GM19324 (cell line): ENCODE measurements at regions not wholly inside any gene's neighbourhood (a gene's known extent, or its start where the extent isn't known, plus 50 kb on each side); places are given as distances from the start of the nearest gene placed in this dataset.

Source experiments
- ATAC-seq: cut with Tn5 transposase; IDR thresholded peaks from one replicate; pipeline ENCODE4 v1.9.1; 2021; ENCODE audit warnings: mild to moderate bottlenecking, moderate library complexity; ENCODE audit not compliant: unreplicated experiment, low FRiP score

DNA sequence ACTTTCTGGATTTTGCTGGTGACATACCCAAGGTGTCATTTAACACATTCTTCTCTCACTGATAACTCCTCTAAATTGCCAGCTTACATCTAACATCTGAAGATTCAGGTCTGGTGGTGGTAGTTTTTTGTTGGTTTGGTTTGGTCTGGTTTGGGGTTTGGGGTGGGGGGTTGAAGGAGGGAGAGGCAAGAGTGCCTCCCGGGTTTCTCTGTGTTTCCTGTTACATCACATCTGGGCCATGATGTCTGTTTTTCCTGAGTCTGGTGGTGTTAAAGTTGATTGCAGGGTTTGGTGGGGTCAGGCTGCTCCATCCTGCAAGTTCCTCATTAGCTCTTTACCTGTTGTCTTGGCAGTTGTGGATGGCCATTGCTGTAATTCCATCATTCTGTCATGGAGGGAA lies 155.8 kb upstream of the UBL3 start:
- no peak for ATAC-seq

DNA sequence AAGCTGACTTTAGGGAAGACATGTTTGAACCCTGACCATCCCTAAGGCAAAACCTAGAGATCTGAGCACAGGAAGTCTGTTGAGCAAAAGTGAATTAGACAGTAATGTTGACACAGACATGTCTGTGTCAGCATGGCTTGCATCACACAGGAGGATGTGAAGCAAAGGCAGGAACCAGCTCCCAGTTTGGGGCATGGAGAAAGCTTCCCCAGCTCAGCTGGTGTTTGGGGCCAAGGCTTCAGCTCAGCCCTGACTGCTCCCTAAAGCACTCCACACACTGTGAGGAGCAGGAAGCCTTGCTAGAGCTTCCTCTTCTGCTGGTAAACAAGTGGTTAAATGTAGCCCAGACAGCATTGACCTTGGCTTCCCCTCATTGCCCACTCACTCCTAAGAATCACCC lies 153.8 kb upstream of the UBL3 start:
- ATAC-seq, result no peak

DNA sequence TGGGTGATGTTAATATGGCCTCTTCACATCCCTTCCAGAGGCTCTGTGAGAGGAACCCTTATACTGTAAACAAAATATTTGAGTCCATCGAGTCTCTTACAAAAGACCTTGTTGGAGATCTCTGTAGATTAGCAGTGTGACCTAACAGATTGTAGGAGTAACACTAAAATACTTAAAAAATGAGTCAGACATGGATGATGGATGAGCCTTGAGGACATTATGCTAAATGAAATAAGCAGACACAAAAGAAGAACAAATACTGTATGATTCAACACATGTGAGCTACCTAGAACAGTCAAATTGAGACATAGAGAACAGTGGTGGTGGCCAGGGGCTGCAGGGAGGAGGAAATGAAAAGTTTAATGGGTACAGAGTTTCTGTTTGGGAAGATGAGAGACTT lies 152.2 kb upstream of the UBL3 start:
- no peak for ATAC-seq

DNA sequence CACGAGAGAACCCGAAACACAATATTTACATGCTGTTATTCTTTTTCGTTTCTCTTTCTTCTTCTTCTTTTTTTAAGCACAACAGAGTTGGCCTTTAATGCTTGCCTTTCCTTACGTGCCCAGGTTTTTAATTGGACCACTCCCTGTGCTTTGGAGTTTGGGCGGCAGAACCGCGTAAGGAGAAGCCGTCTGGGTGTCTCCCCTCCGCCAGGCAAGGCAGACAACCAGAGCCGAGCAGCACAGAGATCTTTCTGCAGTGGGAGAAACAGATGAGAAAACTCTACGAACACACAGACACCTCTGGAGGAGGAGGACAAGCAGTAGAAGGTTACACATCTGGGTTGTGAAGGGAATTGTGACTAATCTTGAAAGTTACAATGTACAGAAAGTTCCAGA lies 150.0 kb upstream of the UBL3 start:
- no peak for ATAC-seq

DNA sequence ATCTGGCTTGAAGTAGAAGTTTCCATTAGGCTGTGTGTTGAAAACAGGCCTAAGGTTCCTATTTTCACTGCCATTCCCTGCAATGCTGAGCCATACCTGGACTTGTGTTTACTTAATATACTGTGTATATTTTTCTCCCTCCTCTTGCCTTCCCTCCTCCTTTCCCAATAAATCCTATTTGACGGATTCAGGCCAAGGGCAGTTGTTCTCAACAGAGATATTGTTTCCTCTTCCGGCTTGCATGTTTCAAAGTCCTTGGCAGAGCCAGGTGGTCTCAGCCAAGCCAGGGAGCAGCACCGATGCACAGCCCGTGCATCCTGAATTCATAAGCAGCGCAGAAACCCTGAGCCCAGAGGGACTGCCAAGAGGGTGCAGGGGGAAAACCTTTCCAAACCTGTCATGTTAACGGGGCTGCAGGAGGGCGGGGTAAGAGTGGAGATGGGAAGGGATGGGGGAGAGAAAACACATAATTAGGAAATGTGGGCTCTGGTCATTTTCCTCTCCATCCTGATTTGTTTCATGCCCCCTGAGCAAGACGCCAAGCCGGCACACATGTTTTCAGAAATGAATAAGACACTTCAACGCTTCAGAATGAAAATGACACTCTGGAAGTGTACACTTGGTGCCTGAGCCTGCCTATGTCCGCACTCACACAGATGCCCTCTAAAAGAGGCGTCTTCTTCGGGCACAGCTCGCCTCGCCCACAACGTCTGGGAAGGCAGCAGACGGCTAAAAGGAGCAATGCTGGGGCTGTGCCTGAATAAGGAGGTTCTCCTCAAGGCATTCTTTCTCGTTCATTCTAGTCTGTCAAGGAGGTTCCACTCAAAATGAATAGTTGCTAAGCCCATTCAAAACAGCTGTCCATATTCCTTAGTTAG lies 149.3 kb upstream of the UBL3 start:
- ATAC-seq, result no peak

DNA sequence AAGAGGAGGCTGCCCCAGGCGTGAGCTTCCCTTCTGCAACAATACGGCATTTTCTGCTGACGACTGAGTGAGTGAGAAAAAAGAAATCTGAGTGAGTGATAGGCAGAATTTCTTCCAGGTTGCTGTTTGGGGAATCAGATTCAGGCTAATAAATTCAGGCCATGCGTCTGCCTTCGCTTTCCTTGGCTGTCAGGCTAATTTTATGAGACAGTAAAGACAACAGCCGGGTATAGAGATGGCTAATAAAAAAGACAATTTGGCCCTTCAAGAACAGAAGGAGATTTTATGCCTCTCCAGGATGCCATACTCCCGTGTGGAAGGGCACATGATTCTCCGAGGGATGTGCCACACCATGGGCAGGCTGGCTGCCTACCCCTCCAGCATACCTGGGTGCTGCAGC lies 145.9 kb upstream of the UBL3 start:
- no peak for ATAC-seq

DNA sequence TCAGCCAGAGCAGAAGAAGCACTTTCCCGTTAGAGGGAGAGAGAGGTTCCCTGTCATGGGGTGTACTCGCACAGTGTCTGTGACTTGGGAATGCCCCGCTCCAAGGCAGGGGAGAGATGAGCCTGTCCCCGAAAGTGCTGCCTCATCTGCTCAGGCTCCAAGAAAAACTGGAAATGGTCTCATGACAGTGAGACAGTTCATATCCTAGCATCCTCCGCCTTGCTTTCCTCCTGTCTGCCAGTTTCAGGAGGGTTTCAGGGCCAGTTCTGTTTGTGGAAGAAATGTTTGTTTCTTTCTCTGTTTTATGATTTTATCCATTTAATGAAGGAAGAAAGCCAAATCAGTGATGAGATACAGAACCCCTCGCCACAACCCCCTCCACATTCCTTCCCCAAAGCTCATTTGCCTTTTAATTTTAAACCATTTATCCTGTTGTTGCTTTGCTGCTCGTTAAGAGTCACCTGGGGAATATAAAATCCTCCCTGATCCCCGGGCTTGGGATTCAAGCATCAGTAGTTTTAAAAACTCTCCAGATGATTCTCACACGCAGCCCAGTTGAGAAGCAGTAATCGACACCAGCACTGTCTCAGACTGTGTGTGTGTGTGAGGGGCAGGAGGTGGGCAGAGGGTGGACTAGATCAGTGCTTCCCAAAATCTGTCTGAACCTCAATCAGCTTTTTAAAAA lies 144.6 kb upstream of the UBL3 start:
- no peak for ATAC-seq

DNA sequence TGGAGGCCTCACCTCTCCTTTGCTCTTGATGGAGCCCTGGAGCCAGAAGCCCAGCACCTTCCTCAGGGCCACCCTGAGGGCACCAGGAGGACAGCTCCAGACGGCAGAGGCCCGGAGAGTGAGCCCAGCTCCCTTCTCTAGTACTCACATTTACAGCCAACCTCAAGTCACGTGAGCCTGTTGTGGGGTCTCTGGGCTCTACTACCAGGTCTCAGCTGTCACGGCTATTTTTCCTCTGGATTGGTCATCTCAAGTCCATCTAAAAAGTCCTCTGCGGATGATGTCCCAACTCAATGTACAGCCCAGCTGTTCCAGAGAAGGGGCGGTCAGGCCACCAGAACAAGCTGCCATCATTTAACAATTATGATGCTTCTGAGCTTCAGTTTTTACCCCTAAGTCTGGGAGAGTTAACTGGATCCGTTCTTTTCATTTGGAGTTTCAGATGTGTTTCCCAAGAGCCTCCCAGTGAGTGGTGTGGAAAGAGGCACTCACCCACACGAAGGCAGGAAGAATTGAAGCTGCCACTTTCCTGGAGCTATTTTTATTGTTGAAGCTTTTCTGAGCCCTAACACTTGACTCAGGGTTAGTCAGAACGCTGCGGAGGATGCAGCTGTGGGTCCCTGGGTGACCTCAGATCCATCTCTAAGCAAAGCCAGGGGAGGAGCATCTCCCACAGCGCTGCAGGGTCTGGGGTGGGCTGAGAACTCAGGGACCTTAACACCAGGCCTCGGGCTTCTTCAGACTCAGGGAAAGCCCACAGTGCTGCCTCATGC lies 143.5 kb upstream of the UBL3 start:
- no peak for ATAC-seq

DNA sequence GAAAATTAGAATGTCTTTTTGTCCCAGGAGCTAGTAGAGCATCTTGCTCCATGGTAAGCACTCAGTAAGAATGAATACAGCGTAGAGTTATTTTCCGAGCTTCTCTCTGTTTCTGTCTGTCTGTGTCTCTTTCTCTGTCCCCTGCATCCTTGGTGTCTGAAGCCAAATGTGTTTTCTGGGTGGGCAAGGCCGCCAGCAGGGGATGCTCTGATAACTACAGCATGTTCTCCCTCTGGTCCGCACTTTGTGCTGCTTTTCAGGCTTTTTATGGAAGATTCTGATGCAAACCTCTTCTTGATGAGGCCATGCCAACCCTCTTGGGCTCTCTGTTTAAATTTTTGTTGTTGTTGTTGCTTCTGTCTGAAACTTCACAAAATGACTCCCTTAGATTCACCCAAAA lies 142.8 kb upstream of the UBL3 start:
- no peak for ATAC-seq

DNA sequence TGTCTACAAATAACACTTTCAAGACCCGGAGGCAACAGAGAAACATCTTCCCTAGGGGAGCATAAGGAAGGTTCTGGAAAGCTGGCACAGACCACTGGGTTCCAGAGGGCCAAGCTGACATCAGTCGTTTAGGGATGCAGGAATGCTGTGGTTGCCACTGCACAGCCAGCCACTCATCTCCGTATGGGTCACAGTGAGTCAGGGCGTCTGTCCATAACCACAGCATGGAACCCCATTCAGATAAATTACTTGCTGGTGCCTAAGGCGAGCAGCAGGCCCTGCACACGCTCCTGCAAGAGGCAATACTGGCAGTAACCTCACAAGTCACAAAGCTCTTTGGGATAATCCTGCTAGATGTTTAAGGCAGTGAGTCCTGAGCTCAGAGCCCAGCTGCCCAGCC lies 140.9 kb upstream of the UBL3 start:
- ATAC-seq, result no peak

DNA sequence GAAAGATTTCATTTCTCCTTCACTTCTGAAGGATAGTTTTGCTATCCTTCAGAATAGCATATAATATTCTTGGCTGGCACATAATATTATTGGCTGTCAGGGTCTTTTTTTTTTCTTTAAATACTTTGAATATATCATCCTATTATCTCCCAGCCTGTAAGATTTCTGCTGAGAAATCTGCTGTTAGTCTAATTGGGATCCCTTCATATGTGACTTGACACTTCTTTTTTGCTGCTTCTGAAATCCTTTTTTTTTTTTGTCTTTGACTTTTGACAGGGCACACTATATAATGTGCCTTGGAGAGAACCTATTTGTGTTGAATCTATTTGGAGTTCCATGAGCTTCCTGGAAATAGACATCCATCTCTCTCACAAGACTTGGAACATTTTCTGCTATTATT lies 136.9 kb upstream of the UBL3 start:
- ATAC-seq, result no peak

DNA sequence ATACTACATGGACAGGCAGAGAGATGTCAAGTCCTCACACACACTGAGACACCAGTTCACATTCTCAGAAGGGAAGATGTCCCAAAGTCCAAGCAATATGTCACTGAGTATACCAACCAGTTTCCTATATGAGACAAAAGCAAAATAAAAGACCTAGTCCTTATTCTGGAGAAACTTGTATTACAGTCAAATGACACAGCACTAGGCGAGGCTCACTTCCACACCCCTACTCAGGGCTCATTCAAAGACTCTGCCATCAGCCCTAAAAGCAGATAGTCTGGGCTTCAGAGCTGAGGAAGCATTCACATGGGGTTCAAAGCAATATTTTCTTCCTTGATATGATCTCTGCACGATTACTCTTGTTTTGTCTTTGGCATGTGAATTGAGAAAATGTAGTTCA lies 129.9 kb upstream of the UBL3 start:
- ATAC-seq, result no peak

DNA sequence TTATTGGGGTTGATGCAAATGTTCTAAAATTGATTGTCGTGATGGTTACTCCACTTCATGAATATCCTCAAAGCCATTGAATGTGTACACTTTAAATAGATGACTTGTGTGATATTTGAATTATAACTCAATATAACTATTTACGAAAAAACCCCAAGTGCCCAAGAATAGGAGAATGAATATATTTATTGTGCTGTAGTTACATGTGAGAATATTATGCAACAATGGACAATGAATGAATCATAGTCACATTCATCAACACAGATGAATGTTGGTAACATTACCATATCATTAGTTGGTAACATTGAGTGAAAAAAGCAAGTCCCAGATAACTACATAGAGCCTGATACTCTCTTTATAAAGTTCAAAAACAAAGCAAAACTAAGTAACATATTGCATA lies 127.8 kb upstream of the UBL3 start:
- ATAC-seq, result no peak

DNA sequence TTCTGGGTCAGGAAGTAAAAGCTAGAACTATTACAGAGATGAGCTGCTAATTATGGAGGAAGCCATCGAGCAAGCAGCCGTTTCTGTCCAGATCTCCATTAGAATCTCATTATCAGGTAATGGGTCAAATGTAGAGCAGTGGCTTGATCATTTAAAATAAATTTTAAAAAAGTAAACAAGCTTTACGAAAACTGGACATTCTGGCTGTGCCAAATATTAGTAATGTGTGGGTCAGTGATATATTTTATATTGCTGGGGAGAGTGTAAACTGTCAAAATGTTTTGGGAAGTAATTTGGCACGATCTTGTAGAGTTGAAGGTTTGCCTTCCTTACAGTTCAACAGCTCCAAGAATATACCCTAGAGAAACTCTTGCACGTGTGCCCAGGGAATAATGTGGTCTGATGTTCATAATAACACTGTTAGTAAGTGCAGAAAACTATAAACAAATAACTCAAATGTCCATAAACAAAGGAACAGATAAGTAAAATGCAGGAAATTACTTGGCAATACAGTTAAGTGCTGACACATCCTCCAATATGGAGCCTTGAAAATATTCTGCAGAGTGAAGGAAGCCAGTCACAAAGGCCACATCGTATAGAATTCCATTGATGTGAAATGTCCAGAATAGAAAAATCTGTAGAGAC lies 127.2 kb upstream of the UBL3 start:
- no peak for ATAC-seq

DNA sequence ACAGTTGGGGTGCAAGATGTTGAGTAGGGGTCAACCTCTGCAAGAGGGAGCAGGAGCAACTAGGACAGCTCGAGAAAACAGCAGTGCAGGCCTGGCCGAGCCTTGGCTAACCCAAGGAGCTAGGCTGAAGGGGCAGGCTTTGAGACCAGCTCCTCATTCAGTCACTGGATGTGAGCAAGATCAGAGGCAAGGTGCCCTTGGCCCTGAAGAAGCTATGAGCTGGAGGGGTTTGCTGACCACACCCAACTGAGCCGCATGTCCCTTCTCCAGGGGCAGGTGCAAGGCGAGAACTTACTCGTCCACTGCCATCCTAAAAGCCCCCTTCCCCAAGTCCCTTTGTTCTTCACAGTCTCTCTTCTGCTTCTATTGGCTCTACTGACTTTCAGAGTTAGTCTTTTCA lies 126.1 kb upstream of the UBL3 start:
- no peak for ATAC-seq

DNA sequence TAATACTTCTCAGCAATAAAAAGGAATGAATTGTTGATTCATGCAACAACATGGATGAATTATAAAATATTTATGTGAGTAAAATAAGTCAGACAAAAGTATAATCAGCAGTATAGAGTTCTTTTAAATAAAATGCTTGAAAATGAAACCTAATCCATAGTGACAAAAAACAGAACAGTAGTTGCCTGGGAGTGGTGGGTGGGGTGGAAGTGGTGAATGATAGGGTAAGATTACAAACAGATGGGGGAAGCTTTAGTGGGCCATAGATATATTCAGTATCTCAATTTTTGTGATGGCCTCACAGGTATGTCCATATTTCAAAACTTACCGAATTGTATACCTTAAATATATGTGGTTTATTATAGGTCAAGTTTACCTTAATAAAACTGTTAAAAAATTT lies 124.9 kb upstream of the UBL3 start:
- no peak for ATAC-seq

DNA sequence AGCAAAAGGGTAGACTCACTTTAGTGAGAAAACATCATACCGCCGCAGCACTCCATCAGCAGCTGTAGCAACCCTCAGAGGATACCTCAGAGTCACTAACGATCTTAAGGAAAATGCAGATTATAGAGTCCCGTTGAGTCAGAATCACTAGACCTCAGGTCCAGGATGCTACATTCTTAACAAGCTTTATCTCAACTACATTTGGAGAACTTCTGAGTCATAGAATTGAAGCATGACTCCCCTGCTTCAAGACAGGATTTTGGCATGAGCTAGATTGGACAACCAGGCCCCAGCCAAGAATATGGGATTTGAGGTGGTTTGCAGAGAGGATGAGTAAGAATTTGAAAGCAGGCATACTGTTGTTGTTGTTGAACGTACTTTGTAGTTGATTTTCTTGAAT lies 118.9 kb upstream of the UBL3 start:
- no peak for ATAC-seq

DNA sequence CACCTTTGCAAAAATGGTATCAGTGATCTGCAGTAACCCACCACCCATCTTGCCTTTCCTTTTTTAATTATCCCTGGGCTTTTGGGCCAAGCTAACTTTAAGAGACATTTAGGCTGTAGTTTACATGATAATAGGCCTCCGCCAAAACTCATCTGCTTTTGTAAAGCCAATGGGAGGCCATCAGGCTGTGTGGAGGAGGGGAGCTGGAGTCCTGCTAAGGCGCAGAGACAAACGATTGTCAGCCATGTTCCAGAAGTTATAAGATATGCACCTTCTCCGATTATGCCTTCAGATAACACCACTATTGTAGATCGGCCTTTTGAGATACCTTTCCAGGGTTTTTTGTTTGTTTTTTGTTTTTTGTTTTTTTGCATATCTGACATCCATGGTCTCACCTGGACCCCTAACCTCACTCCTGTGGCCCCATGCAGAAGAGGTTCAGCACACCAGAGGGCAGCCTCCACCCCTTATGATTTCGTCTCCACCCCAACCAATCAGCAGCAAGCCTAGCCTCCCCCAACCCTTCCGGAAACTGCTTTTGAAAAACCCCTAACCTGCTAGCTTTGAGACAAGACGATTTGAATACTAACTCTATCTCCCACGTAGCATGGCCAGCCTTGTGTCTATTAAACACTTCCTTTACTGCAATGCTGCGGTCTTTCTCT lies 113.9 kb upstream of the UBL3 start:
- ATAC-seq, result no peak

DNA sequence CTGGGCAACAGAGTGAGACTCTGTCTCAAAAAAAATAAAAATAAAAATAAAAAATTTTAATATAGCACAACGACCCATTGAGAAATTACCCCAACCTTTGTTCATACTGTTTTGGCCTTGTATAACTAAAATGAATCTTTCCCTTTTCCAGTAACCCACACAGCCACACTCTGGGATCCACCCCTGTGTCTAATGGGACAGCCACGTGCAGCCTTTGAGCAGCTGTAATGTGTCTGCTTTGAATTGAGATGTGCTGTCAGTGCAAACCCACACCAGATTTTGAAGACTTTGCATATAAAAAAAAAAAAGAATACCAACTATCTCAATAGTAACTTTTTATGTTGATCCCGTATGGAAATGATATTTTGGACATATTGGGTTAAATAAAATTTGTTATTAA lies 112.7 kb upstream of the UBL3 start:
- ATAC-seq, result no peak

DNA sequence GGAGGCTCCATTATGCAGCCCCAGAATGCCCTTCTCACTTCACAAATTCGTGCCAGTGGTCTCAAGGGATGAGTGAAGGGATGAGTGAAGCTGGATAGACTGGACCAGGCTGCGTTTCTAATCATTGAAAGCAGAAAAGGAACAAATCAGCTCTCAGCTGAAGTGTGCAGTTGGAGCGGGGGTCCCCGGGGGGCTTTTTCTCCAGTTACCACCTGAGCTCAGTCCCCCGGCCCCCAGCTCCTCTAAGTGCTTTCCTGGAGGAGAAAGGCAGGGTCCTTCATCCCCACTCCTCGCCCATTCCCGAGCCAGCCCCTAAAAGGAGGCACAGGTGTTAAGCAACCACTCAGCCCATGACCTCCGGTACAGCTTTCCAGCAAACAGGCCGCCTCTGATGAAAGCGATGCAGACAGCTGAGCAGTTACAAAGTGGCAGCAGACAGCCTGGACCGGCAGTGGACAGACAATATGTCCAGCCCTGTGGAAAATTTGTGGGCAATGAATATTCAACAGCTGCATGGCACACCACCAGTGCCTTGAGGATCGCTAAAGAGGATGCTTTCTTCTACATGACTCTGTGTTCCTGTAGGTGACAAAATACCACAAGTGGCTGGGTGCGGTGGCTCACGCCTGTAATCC lies 110.7 kb upstream of the UBL3 start:
- ATAC-seq, result no peak
